ENCODE measurements at regions not wholly inside any gene's neighbourhood (a gene's known extent, or its start where the extent isn't known, plus 50 kb on each side); places are given as distances from the start of the nearest gene placed in this dataset.

DNA sequence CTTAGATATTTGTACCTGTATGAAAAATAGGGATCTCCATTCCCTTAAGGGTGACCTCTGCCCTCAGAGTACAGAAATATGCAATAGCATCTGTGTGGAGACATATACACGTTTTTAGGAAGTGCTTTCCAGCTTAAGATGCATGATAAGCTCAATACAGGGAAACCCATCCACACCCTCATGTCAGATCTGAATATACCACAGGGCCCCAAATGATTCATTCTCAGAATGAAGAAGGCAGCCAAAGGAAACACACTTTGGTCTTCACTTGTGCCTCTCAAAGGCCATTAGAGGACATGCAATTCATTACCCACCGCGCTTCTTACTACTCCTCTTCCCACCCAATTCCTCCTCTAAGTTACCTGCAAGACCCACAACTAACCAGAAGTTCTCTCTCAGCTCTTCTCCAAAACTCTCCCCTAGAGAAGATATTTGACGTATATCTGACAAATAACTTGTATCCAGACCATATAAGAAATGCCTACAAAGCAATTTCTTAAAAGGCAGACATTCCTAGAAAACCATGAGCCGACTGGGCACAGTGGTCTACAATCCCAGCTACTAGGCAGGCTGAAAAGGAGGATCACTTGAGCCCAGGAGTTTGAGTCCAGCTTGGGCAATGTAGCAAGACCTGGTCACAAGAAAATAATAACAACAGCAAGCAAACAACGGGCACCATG lies 103.0 kb downstream of the OAT start:
- TF ChIP-seq, protein P1, sequence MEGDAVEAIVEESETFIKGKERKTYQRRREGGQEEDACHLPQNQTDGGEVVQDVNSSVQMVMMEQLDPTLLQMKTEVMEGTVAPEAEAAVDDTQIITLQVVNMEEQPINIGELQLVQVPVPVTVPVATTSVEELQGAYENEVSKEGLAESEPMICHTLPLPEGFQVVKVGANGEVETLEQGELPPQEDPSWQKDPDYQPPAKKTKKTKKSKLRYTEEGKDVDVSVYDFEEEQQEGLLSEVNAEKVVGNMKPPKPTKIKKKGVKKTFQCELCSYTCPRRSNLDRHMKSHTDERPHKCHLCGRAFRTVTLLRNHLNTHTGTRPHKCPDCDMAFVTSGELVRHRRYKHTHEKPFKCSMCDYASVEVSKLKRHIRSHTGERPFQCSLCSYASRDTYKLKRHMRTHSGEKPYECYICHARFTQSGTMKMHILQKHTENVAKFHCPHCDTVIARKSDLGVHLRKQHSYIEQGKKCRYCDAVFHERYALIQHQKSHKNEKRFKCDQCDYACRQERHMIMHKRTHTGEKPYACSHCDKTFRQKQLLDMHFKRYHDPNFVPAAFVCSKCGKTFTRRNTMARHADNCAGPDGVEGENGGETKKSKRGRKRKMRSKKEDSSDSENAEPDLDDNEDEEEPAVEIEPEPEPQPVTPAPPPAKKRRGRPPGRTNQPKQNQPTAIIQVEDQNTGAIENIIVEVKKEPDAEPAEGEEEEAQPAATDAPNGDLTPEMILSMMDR (IDR thresholded peaks at IDR 0.05): no peak
- TF ChIP-seq POLR2A (IDR thresholded peaks at IDR 0.05; ENCODE audit: low read depth) (no peak), POLR2AphosphoS5 (IDR thresholded peaks at IDR 0.05) (no peak)

Measured in esophagus muscularis mucosa (tissue), 3 donors.